A673 (cell line): ENCODE measurements at regions not wholly inside any gene's neighbourhood (a gene's known extent, or its start where the extent isn't known, plus 50 kb on each side); places are given as distances from the start of the nearest gene placed in this dataset.

Experiments
- BruUV-seq: library from RNA; stranded (reverse); fragments of 400-500 nt; replicated peaks from 2 replicates; lab custom pipeline; 2021; lab: Mats Ljungman, UMichigan
- CTCF ChIA-PET: fragments of 300-600 bp; sonication (Branson Sonifier 250); formaldehyde crosslinking; loops from one replicate; lab custom pipeline; 2022; ENCODE audit warnings: antibody characterized with exemption; lab: Charles Lee
- POLR2A ChIA-PET: fragments of 300-600 bp; sonication (Branson Sonifier 250); formaldehyde crosslinking; loops from one replicate; lab custom pipeline; 2022; ENCODE audit warnings: antibody characterized with exemption; ENCODE audit not compliant: low non-redundant PET; lab: Charles Lee
- DNase-seq: peaks from one replicate; pipeline ENCODE4 v3.0.0-alpha.2; 2015; ENCODE audit warnings: low spot score
- H3K27ac ChIP-seq: fragments of 200-600 bp; sonication (generic); 2 replicates; pipeline ENCODE4 v1.5.1; 2016; ENCODE audit warnings: mixed run types, low read depth, mild to moderate bottlenecking, mixed read lengths, antibody characterized with exemption, low read length; ENCODE audit not compliant: poor library complexity, severe bottlenecking
- H3K27me3 ChIP-seq: fragments of 200-600 bp; sonication (generic); replicated peaks from 2 replicates; pipeline ENCODE4 v1.6.1; 2017; ENCODE audit warnings: mixed run types, low read depth, mild to moderate bottlenecking, mixed read lengths, antibody characterized with exemption, low read length; ENCODE audit not compliant: insufficient read depth, poor library complexity
- H3K36me3 ChIP-seq: fragments of 200-600 bp; sonication (generic); 2 replicates; pipeline ENCODE4 v1.6.1; 2016; ENCODE audit warnings: mixed run types, mild to moderate bottlenecking, mixed read lengths, antibody characterized with exemption, low read length; ENCODE audit not compliant: insufficient read depth, poor library complexity, severe bottlenecking
- H3K4me1 ChIP-seq: fragments of 200-600 bp; sonication (generic); 2 replicates; pipeline ENCODE4 v1.6.1; 2017; ENCODE audit warnings: mixed run types, mild to moderate bottlenecking, mixed read lengths, antibody characterized with exemption, low read length; ENCODE audit not compliant: insufficient read depth, poor library complexity, severe bottlenecking
- H3K4me3 ChIP-seq: fragments of 200-600 bp; sonication (generic); 2 replicates; pipeline ENCODE4 v1.5.1; 2016; ENCODE audit warnings: low read depth, mixed run types, mild to moderate bottlenecking, mixed read lengths, low read length; ENCODE audit not compliant: poor library complexity, severe bottlenecking
- H3K9me3 ChIP-seq: fragments of 200-600 bp; sonication (generic); 2 replicates; pipeline ENCODE4 v1.6.1; 2016; ENCODE audit warnings: mixed run types, low read depth, mild to moderate bottlenecking, mixed read lengths, antibody characterized with exemption, low read length; ENCODE audit not compliant: poor library complexity, severe bottlenecking
- CTCF ChIP-seq: fragments of 300-800, 200-600 bp; sonication (generic); conservative IDR thresholded peaks from 2 replicates; pipeline ENCODE4 v1.5.1; 2017; ENCODE audit warnings: low read depth, mild to moderate bottlenecking, antibody characterized with exemption, low read length, moderate library complexity, mixed read lengths
- EZH2 ChIP-seq: fragments of 200-600 bp; sonication (generic); IDR thresholded peaks from 2 replicates; pipeline ENCODE4 v1.6.1; 2017; ENCODE audit warnings: borderline replicate concordance, low read depth, mild to moderate bottlenecking, mixed read lengths, antibody characterized with exemption, low read length; ENCODE audit not compliant: poor library complexity, severe bottlenecking
- intact Hi-C: fragments of 100-400 bp; cut with micrococcal nuclease; formaldehyde crosslinking; loops from one replicate; pipeline ENCODE4 v1.10.0; 2022; ENCODE audit not compliant: unreplicated experiment

- DNase-seq = no peak
- Histone ChIP-seq H3K4me3 (no peak overlapping the region), H3K36me3 (no peaks in the 10 kb centered on the region), H3K4me1 (no peaks in the 10 kb centered on the region), H3K27ac (no peak overlapping the region), H3K9me3 (no peaks in the 10 kb centered on the region), H3K27me3 (no peaks in the 10 kb centered on the region)
- intact Hi-C loops = no loop called here
- CTCF ChIA-PET = no interaction called here
- no TSS peak for BruUV-seq
- no peak for TF ChIP-seq EZH2
- TF ChIP-seq CTCF = no peak
- POLR2A ChIA-PET = no interaction called here
Measured at GRCh38 chrX:118198577-118198976, 82.0 kb upstream of the KLHL13 start.

GRCh38 chrX:118199997-118200396 lies 83.4 kb upstream of the KLHL13 start:
- no peaks in the 10 kb centered on the region for H3K36me3 ChIP-seq
- H3K27ac ChIP-seq = no peak overlapping the region
- no peak for TF ChIP-seq EZH2
- TF ChIP-seq CTCF = no peak
- no peaks in the 10 kb centered on the region for H3K4me1 ChIP-seq
- no peak for DNase-seq
- H3K9me3 ChIP-seq = no peaks in the 10 kb centered on the region
- H3K4me3 ChIP-seq = no peak overlapping the region
- no TSS peak for BruUV-seq
- no peaks in the 10 kb centered on the region for H3K27me3 ChIP-seq
- intact Hi-C loops = no loop called here
- POLR2A ChIA-PET = no interaction called here
- CTCF ChIA-PET = no interaction called here

GRCh38 chrX:118205421-118206395 lies 89.1 kb upstream of the KLHL13 start:
- POLR2A ChIA-PET = no interaction called here

More at GRCh38 chrX:118205421-118206395, 89.1 kb upstream of the KLHL13 start:
- CTCF ChIA-PET = no interaction called here
- H3K4me3 ChIP-seq = no peak overlapping the region
- no TSS peak for BruUV-seq
- H3K27ac ChIP-seq = no peak overlapping the region
- no peaks in the 10 kb centered on the region for H3K4me1 ChIP-seq
- no peak for DNase-seq
- TF ChIP-seq EZH2 = no peak
- no peak for TF ChIP-seq CTCF
- intact Hi-C loops = no loop called here
- H3K36me3 ChIP-seq = no peaks in the 10 kb centered on the region
- no peaks in the 10 kb centered on the region for H3K27me3 ChIP-seq
- no peaks in the 10 kb centered on the region for H3K9me3 ChIP-seq
